ENCODE measurements at regions not wholly inside any gene's neighbourhood (a gene's known extent, or its start where the extent isn't known, plus 50 kb on each side); places are given as distances from the start of the nearest gene placed in this dataset.

DNA sequence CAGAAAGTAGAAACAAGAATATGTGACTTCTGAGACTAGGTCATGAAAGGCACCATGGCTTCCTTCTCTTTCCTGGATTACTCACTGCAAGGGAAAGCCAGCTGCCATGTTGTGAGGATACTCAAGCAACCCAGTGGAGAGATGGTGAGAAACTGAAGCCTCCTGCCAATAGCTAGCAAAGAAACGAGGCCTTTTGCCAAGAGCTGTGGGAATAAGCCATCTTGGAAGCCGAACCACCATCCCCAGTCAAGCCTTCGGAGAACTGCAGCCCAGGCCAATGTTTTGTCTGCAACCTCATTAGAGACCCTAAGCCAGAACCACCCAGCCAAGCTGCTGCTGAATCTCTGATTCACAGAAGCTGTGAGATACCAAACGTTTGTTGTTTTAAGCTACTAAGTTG, 104.7 kb upstream of the CRHR1 start:
- intact Hi-C loops (cut with micrococcal nuclease), result no loop called here

GRCh38 chr17:45680360-45680759, 103.8 kb upstream of the CRHR1 start:
- intact Hi-C loops (cut with micrococcal nuclease), result no loop called here

- intact Hi-C loops (cut with micrococcal nuclease), result no loop called here
Observed at GRCh38 chr17:45681706-45682105, 102.4 kb upstream of the CRHR1 start.

DNA sequence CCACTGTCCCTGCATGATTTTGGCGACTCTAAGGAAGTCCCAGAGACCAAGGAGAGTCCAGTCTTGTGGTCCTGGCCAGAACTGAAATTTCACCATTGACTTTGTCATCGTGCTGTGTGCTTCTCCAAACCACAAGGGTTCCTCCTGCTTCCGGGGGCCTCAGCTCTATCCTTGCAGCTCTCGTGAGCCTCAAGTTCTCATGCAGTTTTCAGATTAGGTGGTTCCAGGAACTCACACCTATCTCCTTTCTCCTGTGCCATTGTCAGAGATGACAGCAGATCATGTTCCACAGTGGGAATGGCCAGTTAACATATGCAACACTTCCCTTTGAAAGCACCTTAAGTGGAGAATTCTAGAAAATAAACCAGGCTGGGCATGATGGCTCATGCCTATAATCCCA, 97.9 kb upstream of the CRHR1 start:
- intact Hi-C loops (cut with micrococcal nuclease), result no loop called here

DNA sequence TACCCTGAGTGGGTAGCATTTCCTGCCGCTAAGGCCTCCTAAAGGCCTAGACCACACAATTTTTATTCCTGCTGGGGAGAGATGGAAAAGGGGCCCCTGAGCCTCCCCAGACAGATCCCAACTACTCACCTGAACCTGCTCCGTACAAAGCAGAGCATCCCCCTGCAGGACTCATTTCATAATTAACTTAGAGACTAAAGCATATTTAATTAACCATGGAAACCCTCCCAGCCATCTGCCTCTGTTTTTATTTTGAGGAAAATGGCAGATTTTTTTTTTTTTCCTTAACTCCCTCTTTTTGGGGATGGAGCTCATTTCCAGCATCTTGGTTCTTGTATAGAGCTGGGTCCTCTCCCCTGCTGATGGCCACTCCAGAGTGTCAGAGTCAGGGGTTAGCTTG, 96.5 kb upstream of the CRHR1 start:
- intact Hi-C loops (cut with micrococcal nuclease), result no loop called here

- intact Hi-C loops (cut with micrococcal nuclease), result no loop called here
Observed at GRCh38 chr17:45688353-45688752, 95.8 kb upstream of the CRHR1 start.

GRCh38 chr17:45688820-45689219, 95.3 kb upstream of the CRHR1 start:
- intact Hi-C loops (cut with micrococcal nuclease), result no loop called here

DNA sequence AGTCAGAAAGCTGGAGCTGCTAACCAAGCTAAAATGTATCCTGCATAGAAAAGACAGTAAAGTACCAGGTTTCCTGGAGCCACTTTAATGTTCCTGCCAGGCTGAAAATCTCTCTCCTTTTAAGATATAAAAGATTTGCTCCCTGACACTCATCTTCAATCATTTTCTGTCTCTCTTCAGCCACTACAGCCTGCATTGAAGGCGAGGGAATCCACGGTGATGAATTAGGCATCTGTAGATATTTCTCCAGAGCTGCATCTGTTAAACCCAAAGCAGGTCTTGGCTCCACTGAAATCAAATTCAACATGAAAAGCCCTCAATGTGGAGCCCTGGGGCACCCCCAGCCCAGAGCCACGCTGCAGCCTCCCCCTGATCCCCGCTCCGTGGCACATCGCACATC, 94.7 kb upstream of the CRHR1 start:
- intact Hi-C loops (cut with micrococcal nuclease), result no loop called here

GRCh38 chr17:45690625-45691275, 93.4 kb upstream of the CRHR1 start:
- intact Hi-C loops (cut with micrococcal nuclease), result no loop called here

DNA sequence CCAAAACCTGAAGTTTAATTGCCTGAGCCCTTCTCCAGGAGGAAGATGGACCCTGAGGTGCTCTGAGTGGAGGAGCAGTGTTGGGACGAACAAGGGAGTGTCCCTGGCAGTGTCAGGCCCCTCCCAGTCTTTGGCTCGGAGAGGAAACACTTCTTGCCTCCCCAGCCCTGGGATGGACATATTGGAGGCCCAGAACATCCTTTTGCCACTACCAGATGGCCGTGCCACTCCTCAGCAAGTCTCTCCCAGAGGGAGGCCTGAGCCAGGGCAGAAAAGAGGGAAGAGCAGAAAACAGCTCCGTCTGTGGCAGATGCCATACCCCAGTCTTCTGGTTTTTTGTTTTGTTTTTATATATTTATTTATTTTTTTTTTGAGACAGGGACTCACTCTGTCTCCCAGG, 91.5 kb upstream of the CRHR1 start:
- intact Hi-C loops (cut with micrococcal nuclease), result no loop called here

DNA sequence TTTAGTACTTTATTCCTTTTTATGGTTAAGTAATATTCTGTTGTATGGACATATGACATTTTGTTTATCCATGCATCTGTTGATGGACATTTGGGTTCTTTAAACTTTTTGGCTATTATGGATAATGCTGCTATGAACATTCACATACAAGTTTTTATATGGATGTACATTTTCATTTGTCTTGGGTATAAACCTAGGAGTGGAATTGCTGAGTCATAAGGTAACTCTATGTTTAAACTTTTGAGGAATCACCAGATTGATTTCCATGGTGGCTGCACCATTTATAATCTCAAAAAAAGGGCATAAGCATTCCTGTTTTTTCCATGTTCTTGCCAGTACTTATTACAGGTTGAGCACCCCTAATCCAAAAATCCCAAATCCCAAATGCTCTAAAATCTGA, 90.3 kb upstream of the CRHR1 start:
- intact Hi-C loops (cut with micrococcal nuclease), result no loop called here

DNA sequence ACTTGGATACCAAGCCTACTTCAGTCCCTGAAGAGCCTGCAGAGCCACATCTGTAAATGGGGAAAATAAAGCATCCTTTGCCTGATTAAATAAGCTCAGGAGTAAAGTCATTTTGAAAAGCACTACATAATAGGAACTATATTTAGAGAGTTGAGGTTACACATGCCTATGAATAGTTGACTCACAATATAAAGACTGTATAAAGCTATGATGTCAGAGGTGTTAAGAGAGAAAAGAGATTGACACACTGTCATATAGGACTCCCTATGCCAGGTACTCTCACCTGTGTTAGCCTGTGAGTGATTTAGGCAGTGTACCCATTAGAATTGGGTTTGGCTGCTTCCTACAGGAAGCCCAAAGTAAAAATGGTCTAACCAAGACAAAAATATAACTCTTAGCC, 87.7 kb upstream of the CRHR1 start:
- intact Hi-C loops (cut with micrococcal nuclease), result no loop called here

- intact Hi-C loops (cut with micrococcal nuclease), result no loop called here
Observed at GRCh38 chr17:45697076-45697475, 87.0 kb upstream of the CRHR1 start.

DNA sequence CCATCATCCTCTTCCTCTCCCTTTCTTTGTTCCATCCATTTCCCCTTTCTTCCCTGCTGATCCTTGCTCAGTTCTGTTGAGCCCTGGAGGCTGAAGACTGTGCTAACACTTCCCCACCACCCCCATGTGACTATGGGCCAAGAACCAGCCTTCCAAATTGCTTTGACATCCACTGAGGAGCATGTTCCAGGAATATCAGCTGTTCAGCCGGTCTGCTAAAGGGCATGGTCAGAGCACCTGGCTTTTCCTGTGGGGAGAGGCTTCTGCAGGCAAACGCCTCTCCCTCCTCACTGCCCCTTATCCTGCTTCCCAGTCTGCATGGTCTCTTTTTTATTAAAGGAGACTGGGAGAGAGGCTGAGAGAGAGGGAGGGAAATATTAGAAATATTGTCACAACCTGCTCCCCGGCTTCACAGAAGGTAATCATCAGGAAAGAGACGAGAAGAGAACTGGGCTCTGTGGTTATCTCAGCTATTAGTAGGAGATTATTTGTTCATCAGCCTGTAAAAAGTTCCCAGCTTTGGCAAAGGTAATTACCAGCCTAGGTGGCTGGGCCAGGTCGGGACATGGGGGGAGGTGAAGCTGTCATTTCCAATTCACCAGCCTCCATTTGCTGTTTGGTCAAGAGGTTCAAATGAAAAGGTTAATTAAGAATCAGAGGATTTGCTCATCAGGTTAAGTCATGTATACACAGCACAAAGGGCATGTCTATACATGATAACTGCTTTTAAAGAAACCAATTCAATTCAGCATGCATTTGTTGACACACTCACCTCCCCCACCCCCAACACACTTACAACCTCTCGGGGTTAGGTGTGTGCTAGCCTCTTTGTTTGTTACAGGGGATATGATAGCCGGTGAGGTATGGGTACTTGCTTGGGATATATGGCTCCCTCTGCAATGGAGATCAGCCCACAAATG, 83.7 kb upstream of the CRHR1 start:
- intact Hi-C loops (cut with micrococcal nuclease), result no loop called here

DNA sequence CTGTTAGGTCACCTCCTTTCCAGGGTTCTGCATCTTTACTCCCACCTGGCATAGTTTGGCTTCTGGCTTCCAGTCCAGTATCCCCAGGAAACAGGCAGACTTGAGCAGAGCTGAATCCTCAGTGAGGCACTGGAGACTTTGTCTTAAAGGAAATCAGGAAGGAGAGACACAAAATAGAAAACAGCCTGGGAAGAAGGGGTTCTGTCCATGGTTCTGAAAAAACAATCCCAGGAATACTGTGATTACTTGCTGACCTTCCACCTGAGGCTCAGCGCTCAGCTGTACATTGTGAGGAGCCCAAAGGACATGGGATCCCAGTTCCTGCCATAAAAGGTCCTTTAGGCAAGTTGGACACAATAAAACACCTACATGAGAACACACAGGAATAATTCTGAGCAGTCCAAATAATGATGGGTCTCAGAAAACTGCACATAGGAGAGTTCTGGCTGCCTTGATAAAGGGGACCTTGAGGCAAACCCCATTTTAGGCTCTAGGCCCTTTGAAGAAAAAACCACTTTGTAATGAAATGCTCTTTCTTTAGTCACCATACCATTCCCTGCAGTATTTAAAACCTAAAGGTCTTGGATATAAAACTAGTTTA, 81.4 kb upstream of the CRHR1 start:
- intact Hi-C loops (cut with micrococcal nuclease), result no loop called here

GRCh38 chr17:45703348-45703747, 80.8 kb upstream of the CRHR1 start:
- intact Hi-C loops (cut with micrococcal nuclease), result no loop called here

GRCh38 chr17:45703806-45704205, 80.3 kb upstream of the CRHR1 start:
- intact Hi-C loops (cut with micrococcal nuclease), result no loop called here

GRCh38 chr17:45704251-45704650, 79.9 kb upstream of the CRHR1 start:
- intact Hi-C loops (cut with micrococcal nuclease), result no loop called here

GRCh38 chr17:45705123-45706009, 78.8 kb upstream of the CRHR1 start:
- intact Hi-C loops (cut with micrococcal nuclease), result no loop called here

- intact Hi-C loops (cut with micrococcal nuclease), result no loop called here
Observed at GRCh38 chr17:45706033-45706432, 78.1 kb upstream of the CRHR1 start.

- intact Hi-C loops (cut with micrococcal nuclease), result no loop called here
Observed at GRCh38 chr17:45708707-45709290, 75.3 kb upstream of the CRHR1 start.

Data from T-helper 2 cell treated with Interferon-gamma antibody and Interleukin-4, amounts not matched to agents 100 ng/mL and 5 ng/mL, for 36 hours (primary cell).